ENCODE measurements at regions not wholly inside any gene's neighbourhood (a gene's known extent, or its start where the extent isn't known, plus 50 kb on each side); places are given as distances from the start of the nearest gene placed in this dataset.

DNA sequence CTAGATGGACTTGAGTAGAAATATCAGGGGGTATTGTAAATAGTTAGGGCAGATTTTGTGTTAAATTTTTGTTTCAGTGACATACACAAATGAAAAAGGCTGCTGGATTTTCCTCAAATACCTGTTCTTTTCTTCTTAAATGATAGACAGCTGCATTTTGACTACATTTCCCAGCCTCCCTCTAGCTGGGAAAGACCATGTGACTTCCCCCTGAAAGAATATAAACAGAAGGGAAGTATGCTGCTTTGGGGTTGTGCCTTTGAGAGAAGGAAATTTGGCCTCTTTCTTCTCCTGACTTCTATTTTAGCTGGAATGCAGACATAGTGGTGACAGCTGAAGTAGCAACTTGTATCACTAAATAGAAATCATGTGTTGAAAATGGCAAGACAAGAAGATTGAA, 476.1 kb upstream of the SYT1 start:
- TF ChIP-seq EP300 (IDR thresholded peaks at IDR 0.05; ENCODE audit: low read depth) (no peak), POLR2A (IDR thresholded peaks at IDR 0.05) (no peak), POLR2AphosphoS5 (IDR thresholded peaks at IDR 0.05) (no peak)
- TF ChIP-seq, protein P1, sequence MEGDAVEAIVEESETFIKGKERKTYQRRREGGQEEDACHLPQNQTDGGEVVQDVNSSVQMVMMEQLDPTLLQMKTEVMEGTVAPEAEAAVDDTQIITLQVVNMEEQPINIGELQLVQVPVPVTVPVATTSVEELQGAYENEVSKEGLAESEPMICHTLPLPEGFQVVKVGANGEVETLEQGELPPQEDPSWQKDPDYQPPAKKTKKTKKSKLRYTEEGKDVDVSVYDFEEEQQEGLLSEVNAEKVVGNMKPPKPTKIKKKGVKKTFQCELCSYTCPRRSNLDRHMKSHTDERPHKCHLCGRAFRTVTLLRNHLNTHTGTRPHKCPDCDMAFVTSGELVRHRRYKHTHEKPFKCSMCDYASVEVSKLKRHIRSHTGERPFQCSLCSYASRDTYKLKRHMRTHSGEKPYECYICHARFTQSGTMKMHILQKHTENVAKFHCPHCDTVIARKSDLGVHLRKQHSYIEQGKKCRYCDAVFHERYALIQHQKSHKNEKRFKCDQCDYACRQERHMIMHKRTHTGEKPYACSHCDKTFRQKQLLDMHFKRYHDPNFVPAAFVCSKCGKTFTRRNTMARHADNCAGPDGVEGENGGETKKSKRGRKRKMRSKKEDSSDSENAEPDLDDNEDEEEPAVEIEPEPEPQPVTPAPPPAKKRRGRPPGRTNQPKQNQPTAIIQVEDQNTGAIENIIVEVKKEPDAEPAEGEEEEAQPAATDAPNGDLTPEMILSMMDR (IDR thresholded peaks at IDR 0.05): no peak
- DNase-seq: no peak
- Histone ChIP-seq H3K27ac (no peak overlapping the region), H3K4me1 (no peaks in the 10 kb centered on the region), H3K4me3 (no peak overlapping the region), H3K36me3 (no peaks in the 10 kb centered on the region), H3K9me3 (no peaks in the 10 kb centered on the region), H3K27me3 (no peaks in the 10 kb centered on the region)
- intact Hi-C loops (cut with DNase I; ENCODE audit: low total_unique reads) (no loop called here), in situ Hi-C loops (cut with MboI; ENCODE audit: low pct_ligation_motif_present in 1 of 4, low pct_unique_long_range_greater_than_20kb in 1 of 4, low sequenced_read_pairs in 3 of 4) (no loop called here)

DNA sequence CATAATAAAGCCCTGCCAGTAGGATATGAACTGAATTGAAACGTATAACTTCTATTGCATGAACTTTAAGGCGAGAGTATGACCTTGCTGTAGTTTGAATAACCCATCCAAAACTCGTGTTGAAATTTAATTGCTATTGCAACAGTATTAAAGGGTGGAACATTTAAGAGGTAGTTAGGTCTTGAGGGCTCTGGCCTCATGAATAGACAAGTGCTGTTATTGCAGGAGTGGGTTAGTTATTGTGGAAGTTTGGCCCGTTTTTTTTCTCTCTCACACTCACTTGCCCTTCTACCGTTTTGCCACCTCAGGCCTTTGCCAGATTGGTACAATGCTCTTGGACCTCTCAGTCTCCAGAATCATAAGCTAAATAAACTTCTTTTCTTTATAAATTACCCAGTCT, 473.7 kb upstream of the SYT1 start:
- Histone ChIP-seq H3K27me3 (no peaks in the 10 kb centered on the region), H3K4me1 (no peaks in the 10 kb centered on the region), H3K4me3 (no peak overlapping the region), H3K27ac (no peak overlapping the region), H3K36me3 (no peaks in the 10 kb centered on the region), H3K9me3 (no peaks in the 10 kb centered on the region)
- no peak for DNase-seq
- TF ChIP-seq POLR2AphosphoS5 (IDR thresholded peaks at IDR 0.05) (no peak), POLR2A (IDR thresholded peaks at IDR 0.05) (no peak), EP300 (IDR thresholded peaks at IDR 0.05; ENCODE audit: low read depth) (no peak)
- TF ChIP-seq, protein P1 (IDR thresholded peaks at IDR 0.05): no peak
- intact Hi-C loops (cut with DNase I; ENCODE audit: low total_unique reads): no loop called here
- 62 to 100% methylated on average over 2 to 5 of the region's 5 CpGs for WGBS, 2 donors (ENCODE audit: low coverage in 1 of 2)
- in situ Hi-C loops (cut with MboI; ENCODE audit: low pct_ligation_motif_present in 1 of 4, low pct_unique_long_range_greater_than_20kb in 1 of 4, low sequenced_read_pairs in 3 of 4): no loop called here

DNA sequence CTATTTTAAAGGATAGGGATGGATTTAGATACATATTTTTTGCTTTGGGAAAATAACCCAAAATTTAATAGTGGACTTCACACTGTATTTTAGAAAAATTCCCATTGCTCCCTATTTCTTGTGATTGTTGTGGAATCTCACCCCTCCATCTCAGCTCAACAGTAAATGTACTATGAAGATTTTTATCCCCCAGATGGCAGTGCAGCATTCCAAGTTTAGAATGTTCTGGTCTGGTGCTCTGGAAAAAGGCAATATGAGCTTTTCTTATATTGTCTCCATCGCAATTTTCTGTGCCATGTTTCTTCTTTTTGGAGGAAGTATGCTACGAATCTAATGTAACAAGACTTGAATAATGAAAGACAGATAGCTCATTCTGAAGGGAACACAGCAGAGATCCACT, 471.7 kb upstream of the SYT1 start:
- DNase-seq: no peak
- intact Hi-C loops (cut with DNase I; ENCODE audit: low total_unique reads): no loop called here

DNA sequence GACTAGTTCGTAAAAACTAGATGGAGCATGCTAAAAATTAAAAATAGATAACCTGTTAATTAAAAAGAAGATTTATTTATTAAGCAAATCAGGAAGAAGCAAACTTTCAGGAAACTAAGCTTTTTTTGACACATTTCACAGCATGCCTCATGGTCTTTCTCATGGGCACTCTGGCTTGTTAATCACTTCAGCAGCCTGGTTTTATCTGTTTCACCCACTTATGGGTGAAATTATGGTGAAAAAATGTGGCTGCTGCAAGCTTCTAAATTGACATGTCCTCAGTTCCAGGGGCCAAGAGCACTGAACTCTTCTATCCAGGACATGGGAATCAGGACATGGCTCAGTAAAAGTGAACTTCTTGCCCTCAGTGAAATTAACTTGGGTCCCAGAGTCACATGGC, 468.6 kb upstream of the SYT1 start:
- in situ Hi-C loops (cut with MboI; ENCODE audit: low pct_ligation_motif_present in 1 of 4, low pct_unique_long_range_greater_than_20kb in 1 of 4, low sequenced_read_pairs in 3 of 4) (no loop called here), intact Hi-C loops (cut with DNase I; ENCODE audit: low total_unique reads) (no loop called here)
- 83 to 85% methylated on average over 1 of the region's 1 CpG for WGBS, 2 donors (ENCODE audit: low coverage in 1 of 2)
- H3K4me1 ChIP-seq: no peaks in the 10 kb centered on the region
- no peak overlapping the region for H3K4me3 ChIP-seq
- no peaks in the 10 kb centered on the region for H3K36me3 ChIP-seq
- no peak for DNase-seq
- H3K9me3 ChIP-seq: no peaks in the 10 kb centered on the region
- no peaks in the 10 kb centered on the region for H3K27me3 ChIP-seq
- no peak overlapping the region for H3K27ac ChIP-seq
- TF ChIP-seq EP300 (IDR thresholded peaks at IDR 0.05; ENCODE audit: low read depth) (no peak), POLR2A (IDR thresholded peaks at IDR 0.05) (no peak), POLR2AphosphoS5 (IDR thresholded peaks at IDR 0.05) (no peak)
- TF ChIP-seq, protein P1 (IDR thresholded peaks at IDR 0.05): no peak

More for the DNA sequence above, 471.7 kb upstream of the SYT1 start:
- Histone ChIP-seq H3K4me1 (no peaks in the 10 kb centered on the region), H3K27ac (no peak overlapping the region), H3K4me3 (no peak overlapping the region), H3K27me3 (no peaks in the 10 kb centered on the region), H3K9me3 (no peaks in the 10 kb centered on the region), H3K36me3 (no peaks in the 10 kb centered on the region)
- in situ Hi-C loops (cut with MboI; ENCODE audit: low pct_ligation_motif_present in 1 of 4, low pct_unique_long_range_greater_than_20kb in 1 of 4, low sequenced_read_pairs in 3 of 4): no loop called here
- 43 to 47% methylated on average over 2 of the region's 2 CpGs for WGBS, 2 donors (ENCODE audit: low coverage in 1 of 2)
- TF ChIP-seq EP300 (IDR thresholded peaks at IDR 0.05; ENCODE audit: low read depth) (no peak), POLR2AphosphoS5 (IDR thresholded peaks at IDR 0.05) (no peak), POLR2A (IDR thresholded peaks at IDR 0.05) (no peak)
- TF ChIP-seq, protein P1 (IDR thresholded peaks at IDR 0.05): no peak

Data from transverse colon (tissue), 4 donors.